ENCODE measurements at regions not wholly inside any gene's neighbourhood (a gene's known extent, or its start where the extent isn't known, plus 50 kb on each side); places are given as distances from the start of the nearest gene placed in this dataset.
"Not testable (repeated sequence)": the region's sequence is repeated elsewhere in the genome, so short reads cannot be mapped to it uniquely, and the experiment has no call there.

DNA sequence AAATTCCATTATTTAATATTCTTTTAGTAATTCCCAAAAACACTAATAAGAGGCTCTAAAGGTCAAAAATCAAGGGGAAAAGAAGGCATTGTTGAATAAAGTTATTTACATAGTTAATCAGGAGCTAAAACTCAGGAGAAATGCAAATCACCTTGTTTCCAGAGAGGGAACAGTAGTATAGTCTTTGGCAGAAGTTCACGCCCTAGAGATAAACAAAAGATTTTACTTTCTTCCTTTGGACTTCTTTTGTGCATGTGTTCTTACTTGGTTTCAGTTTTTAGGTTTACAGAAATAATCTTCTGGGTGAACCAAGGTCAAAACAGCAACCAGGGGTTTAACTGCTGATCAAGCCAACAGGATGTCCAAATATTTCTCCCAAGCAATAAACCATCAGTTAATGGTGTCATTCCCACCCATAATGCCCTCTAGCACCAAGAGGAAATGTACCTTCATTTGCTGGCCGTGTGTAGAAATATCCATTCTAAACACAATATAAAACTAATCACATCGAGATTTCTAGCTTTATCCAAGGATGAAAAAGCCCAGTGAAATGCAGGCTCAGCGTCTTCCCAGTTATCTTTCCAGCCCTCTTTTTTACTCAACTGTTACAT lies 518.8 kb upstream of the SOX9 start:
- TF ChIP-seq CTCF (IDR thresholded peaks at IDR 0.05), result no peak
- no peak overlapping the region for H3K27ac ChIP-seq
- no peaks in the 10 kb centered on the region for H3K27me3 ChIP-seq
- no peaks in the 10 kb centered on the region for H3K36me3 ChIP-seq
- no peaks in the 10 kb centered on the region for H3K4me1 ChIP-seq (ENCODE audit: control insufficient read depth in 1 of 2, insufficient read depth in 1 of 2, low read depth in 1 of 2, low read length in 1 of 2)
- H3K4me3 ChIP-seq (ENCODE audit: low read depth in 1 of 2, low read length in 1 of 2), result no peak overlapping the region
- H3K9me3 ChIP-seq, result no peaks in the 10 kb centered on the region

DNA sequence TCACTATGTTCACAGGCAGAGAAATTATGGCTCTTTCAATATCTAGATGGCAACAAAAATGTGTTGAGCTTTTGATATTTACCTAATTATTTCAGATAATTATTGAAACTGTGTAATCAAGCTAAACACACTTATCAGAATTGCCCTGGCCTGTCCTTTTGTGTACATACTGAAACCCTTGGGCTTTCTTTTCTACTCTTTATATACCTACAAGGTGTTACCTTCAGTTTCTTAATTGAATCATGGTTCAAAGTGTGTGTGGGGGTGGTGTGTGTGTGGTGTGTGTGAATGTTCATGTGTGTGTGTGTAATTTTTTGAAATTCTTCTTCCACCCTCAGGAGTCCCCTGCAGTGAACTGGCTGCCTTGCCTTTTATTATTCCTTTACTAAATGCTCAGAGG lies 506.8 kb upstream of the SOX9 start:
- no peaks in the 10 kb centered on the region for H3K27me3 ChIP-seq
- H3K36me3 ChIP-seq, result no peaks in the 10 kb centered on the region
- no peak overlapping the region for H3K27ac ChIP-seq
- no peaks in the 10 kb centered on the region for H3K4me1 ChIP-seq (ENCODE audit: control insufficient read depth in 1 of 2, insufficient read depth in 1 of 2, low read depth in 1 of 2, low read length in 1 of 2)
- H3K9me3 ChIP-seq, result no peaks in the 10 kb centered on the region
- no peak for TF ChIP-seq CTCF (IDR thresholded peaks at IDR 0.05)
- no peak overlapping the region for H3K4me3 ChIP-seq (ENCODE audit: low read depth in 1 of 2, low read length in 1 of 2)

GRCh38 chr17:71615820-71616219 lies 505.0 kb upstream of the SOX9 start:
- no peak for TF ChIP-seq CTCF (IDR thresholded peaks at IDR 0.05)
- no peaks in the 10 kb centered on the region for H3K27me3 ChIP-seq

DNA sequence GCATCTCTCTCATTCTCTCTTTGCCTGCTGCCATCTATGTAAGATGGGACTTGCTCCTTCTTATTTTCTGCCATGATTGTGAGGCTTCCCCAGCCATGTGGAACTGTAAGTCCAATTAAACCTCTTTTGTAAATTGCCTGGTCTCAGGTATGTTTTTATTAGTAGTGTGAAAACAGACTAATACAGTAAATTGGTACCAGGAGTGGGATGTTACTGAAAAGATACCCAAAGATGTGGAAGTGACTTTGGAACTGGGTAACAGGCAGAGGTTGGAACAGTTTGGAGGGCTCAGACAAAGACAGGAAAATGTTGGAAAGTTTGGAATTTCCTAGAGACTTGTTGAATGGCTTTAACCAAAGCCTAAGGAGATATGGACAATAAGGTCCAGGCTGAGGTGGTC lies 503.1 kb upstream of the SOX9 start:
- not testable (repeated sequence) for H3K27me3 ChIP-seq; H3K4me3 ChIP-seq (ENCODE audit: low read depth in 1 of 2, low read length in 1 of 2); H3K4me1 ChIP-seq (ENCODE audit: control insufficient read depth in 1 of 2, insufficient read depth in 1 of 2, low read depth in 1 of 2, low read length in 1 of 2); H3K27ac ChIP-seq; H3K36me3 ChIP-seq; H3K9me3 ChIP-seq

More at GRCh38 chr17:71615820-71616219, 505.0 kb upstream of the SOX9 start:
- H3K4me1 ChIP-seq (ENCODE audit: control insufficient read depth in 1 of 2, insufficient read depth in 1 of 2, low read depth in 1 of 2, low read length in 1 of 2), result no peaks in the 10 kb centered on the region
- no peaks in the 10 kb centered on the region for H3K9me3 ChIP-seq
- no peak overlapping the region for H3K4me3 ChIP-seq (ENCODE audit: low read depth in 1 of 2, low read length in 1 of 2)
- no peaks in the 10 kb centered on the region for H3K36me3 ChIP-seq
- no peak overlapping the region for H3K27ac ChIP-seq

- TF ChIP-seq CTCF (IDR thresholded peaks at IDR 0.05), result no peak
- Histone ChIP-seq H3K27me3 (no peaks in the 10 kb centered on the region), H3K36me3 (no peaks in the 10 kb centered on the region), H3K27ac (no peak overlapping the region), H3K4me1 (ENCODE audit: control insufficient read depth in 1 of 2, insufficient read depth in 1 of 2, low read depth in 1 of 2, low read length in 1 of 2) (no peaks in the 10 kb centered on the region), H3K4me3 (ENCODE audit: low read depth in 1 of 2, low read length in 1 of 2) (no peak overlapping the region), H3K9me3 (no peaks in the 10 kb centered on the region)
Measured at GRCh38 chr17:71625330-71625729, 495.5 kb upstream of the SOX9 start.

DNA sequence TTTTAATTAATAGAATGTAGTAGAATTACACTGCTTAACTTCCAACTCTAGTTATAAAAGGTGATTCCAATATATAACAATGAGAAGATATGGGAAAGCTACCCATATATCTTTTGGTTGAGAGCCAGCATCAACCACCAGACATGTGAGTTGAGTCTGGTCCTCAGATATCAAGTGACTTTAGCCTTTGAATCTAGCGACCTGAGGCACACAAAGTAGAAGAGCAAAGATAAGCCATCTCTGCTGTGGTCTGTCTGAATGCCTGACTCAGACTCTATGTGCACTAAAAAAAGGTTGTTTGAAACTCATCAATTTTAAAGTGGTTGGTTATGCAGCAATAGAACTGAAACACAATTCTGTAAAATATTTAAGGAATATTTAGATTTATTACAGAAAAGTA lies 492.5 kb upstream of the SOX9 start:
- Histone ChIP-seq H3K9me3 (no peaks in the 10 kb centered on the region), H3K36me3 (no peaks in the 10 kb centered on the region), H3K27ac (no peak overlapping the region), H3K4me3 (ENCODE audit: low read depth in 1 of 2, low read length in 1 of 2) (no peak overlapping the region), H3K4me1 (ENCODE audit: control insufficient read depth in 1 of 2, insufficient read depth in 1 of 2, low read depth in 1 of 2, low read length in 1 of 2) (no peaks in the 10 kb centered on the region), H3K27me3 (no peaks in the 10 kb centered on the region)
- TF ChIP-seq CTCF (IDR thresholded peaks at IDR 0.05), result no peak
